ENCODE measurements at regions not wholly inside any gene's neighbourhood (a gene's known extent, or its start where the extent isn't known, plus 50 kb on each side); places are given as distances from the start of the nearest gene placed in this dataset.

DNA sequence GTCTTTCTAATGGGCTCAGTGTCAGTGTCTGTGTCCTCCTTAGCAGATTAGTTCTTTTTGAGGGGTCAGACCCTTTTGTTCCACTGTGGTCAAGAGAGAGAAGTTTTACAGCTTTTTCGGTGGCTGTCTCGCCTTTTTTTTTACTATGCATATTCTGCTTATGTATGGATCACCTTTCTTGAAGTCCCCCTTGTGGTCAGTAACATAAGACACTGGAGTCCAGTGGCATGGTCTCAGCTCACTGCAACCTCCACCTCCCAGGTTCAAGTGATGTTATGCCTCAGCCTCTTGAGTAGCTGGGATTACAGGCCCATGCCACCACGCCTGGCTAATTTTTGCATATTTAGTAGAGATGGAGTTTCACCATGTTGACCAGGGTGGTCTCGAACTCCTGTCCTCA, 54.0 kb upstream of the PGRMC2 start:
- DNase-seq, result no peak
- Histone ChIP-seq H3K27me3 (ENCODE audit: insufficient read depth, low read depth, severe bottlenecking) (no peaks in the 10 kb centered on the region), H3K9me3 (ENCODE audit: severe bottlenecking) (peaks cover 4% of the 10 kb centered on the region), H3K36me3 (no peaks in the 10 kb centered on the region), H3K4me3 (ENCODE audit: low read depth, low read length) (no peak overlapping the region), H3K27ac (no peak overlapping the region)
- TF ChIP-seq, protein P1, sequence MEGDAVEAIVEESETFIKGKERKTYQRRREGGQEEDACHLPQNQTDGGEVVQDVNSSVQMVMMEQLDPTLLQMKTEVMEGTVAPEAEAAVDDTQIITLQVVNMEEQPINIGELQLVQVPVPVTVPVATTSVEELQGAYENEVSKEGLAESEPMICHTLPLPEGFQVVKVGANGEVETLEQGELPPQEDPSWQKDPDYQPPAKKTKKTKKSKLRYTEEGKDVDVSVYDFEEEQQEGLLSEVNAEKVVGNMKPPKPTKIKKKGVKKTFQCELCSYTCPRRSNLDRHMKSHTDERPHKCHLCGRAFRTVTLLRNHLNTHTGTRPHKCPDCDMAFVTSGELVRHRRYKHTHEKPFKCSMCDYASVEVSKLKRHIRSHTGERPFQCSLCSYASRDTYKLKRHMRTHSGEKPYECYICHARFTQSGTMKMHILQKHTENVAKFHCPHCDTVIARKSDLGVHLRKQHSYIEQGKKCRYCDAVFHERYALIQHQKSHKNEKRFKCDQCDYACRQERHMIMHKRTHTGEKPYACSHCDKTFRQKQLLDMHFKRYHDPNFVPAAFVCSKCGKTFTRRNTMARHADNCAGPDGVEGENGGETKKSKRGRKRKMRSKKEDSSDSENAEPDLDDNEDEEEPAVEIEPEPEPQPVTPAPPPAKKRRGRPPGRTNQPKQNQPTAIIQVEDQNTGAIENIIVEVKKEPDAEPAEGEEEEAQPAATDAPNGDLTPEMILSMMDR (IDR thresholded peaks at IDR 0.05; ENCODE audit: low read depth, low read length), result no peak

DNA sequence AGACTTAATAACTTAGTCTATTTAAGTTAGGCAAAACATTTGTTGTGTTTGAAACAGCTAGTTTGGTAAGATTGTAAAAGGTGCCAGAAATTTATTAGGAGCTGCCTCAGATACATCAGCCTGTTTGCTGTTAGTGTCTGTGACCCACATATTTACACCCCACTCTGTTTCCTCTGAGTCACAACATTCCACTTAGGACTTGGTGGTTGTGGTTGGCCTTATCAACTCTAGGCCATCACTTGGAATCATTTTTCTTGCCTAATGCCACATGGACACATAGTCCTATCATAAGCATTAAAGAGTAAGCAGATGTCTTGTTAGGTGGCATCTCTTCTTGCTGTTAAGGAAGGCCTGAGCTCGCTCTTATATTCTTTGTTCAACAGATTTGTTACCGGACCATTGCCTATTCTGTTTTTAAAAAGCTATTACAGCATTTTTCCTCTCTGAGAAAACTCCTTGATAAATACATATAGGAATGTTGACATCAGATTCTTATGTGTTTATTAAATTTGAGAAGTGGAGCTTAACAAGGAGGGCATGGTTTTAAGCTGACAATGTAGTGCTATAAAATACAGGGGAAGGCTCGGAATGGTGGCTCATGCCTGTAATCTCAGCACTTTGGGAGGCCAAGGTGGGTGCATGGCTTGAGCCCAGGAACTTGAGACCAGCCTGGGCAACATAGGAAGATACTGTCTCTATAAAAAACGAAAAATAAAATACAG, 51.2 kb upstream of the PGRMC2 start:
- Histone ChIP-seq H3K27me3 (ENCODE audit: insufficient read depth, low read depth, severe bottlenecking) (no peaks in the 10 kb centered on the region), H3K9me3 (ENCODE audit: severe bottlenecking) (no peaks in the 10 kb centered on the region), H3K36me3 (no peaks in the 10 kb centered on the region), H3K4me3 (ENCODE audit: low read depth, low read length) (no peak overlapping the region), H3K27ac (no peak overlapping the region)
- TF ChIP-seq, protein P1 (IDR thresholded peaks at IDR 0.05; ENCODE audit: low read depth, low read length), result no peak
- DNase-seq, result no peak

DNA sequence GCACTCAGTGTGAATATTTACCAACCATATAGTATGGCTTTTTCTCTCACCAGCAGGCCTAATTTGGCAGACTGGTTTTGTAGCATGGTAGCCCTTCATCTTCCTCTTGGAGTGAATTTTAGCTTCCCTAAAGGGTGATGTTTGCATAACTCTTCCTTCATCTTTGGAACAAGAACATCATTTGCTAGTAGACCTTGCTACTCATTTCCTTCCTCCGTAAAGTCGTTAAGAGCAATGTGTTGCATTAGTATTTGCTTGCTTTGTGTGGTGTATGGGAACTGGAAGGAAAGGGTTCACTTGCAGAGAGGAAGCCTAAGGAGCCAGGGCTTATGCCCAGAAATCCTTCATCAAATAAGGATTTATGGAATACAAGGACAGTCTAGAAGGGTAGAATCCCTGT, 50.2 kb upstream of the PGRMC2 start:
- DNase-seq, result no peak
- Histone ChIP-seq H3K4me3 (ENCODE audit: low read depth, low read length) (no peak overlapping the region), H3K27me3 (ENCODE audit: insufficient read depth, low read depth, severe bottlenecking) (no peaks in the 10 kb centered on the region), H3K9me3 (ENCODE audit: severe bottlenecking) (no peaks in the 10 kb centered on the region), H3K27ac (no peak overlapping the region), H3K36me3 (no peaks in the 10 kb centered on the region)
- TF ChIP-seq, protein P1 (IDR thresholded peaks at IDR 0.05; ENCODE audit: low read depth, low read length), result no peak
